Motor neuron (in vitro differentiated cells): ENCODE measurements at regions not wholly inside any gene's neighbourhood (a gene's known extent, or its start where the extent isn't known, plus 50 kb on each side); places are given as distances from the start of the nearest gene placed in this dataset.

Experiments
- ATAC-seq, 8 experiments: fragments of 200-7000 bp; cut with Tn5 transposase; replicated peaks in 6 of 8; 2 replicates each; pipeline ENCODE4 v1.8.0; 2021; ENCODE audit warnings: mild to moderate bottlenecking in 8 of 8, moderate library complexity in 8 of 8
- H3K27ac ChIP-seq, 2 donors: fragments of 250-450 bp; sonication (Bioruptor Pico); 2 replicates each; pipeline ENCODE4 v1.9.0; 2021; ENCODE audit warnings: antibody characterized with exemption in 2 of 2, mild to moderate bottlenecking in 2 of 2, moderate library complexity in 1 of 2
- H3K4me1 ChIP-seq, 2 donors: fragments of 250-450 bp; sonication (Bioruptor Pico); replicated peaks in 1 of 2; 2 replicates each; pipeline ENCODE4 v1.6.1; 2021; ENCODE audit warnings: antibody characterized with exemption in 2 of 2, mild to moderate bottlenecking in 2 of 2, moderate library complexity in 1 of 2
- H3K4me3 ChIP-seq, 5 donors: fragments of 250-450 bp; sonication (Bioruptor Pico); 2 replicates each; pipeline ENCODE4 v1.9.0; 2021; ENCODE audit warnings: antibody characterized with exemption in 5 of 5, mild to moderate bottlenecking in 5 of 5, moderate library complexity in 4 of 5
- WGBS, 10 experiments: fragments of 450-650 bp; shearing (Covaris generic); methylation state at CpG; one replicate each; pipeline ENCODE4 v1.0.0; 2022; 5-methylcytosine and 5-hydroxymethylcytosine counted together
- in situ Hi-C, 9 experiments: fragments of 400-800 bp; cut with MboI; loops; one replicate each; pipeline ENCODE4 v1.15.0; 2021; ENCODE audit warnings: low sequenced_read_pairs in 9 of 9, low pct_unique_long_range_greater_than_20kb in 2 of 9; ENCODE audit not compliant: unreplicated experiment in 9 of 9

DNA sequence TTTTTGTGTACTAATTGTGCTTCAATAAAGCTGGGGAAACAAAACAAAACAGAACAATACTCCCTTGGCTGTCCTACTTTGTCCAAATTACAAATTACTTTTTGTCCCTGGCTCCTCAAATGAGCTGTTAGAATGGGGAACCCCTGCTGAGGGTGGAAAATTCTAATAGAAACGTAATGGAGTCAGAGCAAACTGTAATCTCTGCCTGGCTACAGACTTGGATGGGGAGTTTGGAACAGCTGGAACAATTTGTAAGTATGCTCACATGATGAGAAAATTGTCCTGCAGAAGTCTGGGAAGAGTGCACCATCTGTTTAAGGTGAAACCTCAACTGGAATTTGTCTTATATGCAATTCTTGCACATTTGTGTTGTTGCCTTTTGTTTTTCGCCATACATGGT, 364.4 kb upstream of the CLNK start:
- H3K27ac ChIP-seq, result no peak overlapping the region
- in situ Hi-C loops, result no loop called here
- 0 to 100% (median 88%) methylated on average over 1 to 2 of the region's 2 CpGs; no CpG with 5 or more reads in 1 of the 10 experiments for WGBS, 10 experiments
- H3K4me3 ChIP-seq, result no peak overlapping the region
- no peak for ATAC-seq
- no peaks in the 10 kb centered on the region for H3K4me1 ChIP-seq

DNA sequence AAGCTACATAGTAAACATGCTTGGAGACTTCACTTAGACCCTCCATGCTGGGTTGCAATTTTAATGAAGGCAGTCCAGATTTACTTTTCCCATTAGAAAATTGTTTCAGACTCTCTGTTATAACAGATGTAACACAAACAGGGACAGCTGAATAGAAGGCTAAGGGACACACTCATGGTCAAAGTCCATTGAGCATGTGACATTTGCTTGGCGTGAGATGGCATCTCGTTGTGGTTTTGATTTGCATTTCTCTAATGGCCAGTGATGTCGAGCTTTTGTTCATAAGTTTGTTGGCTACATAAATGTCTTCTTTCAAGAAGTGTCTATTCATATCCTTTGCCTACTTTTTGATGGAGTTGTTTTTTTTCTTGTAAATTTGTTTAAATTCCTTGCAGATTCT, 358.2 kb upstream of the CLNK start:
- ATAC-seq, result no peak
- Histone ChIP-seq H3K4me3 (no peak overlapping the region), H3K27ac (no peak overlapping the region), H3K4me1 (peaks cover 0 to 6% of the 10 kb centered on the region in 2 donors)
- in situ Hi-C loops, result no loop called here
- 0 to 100% (median 90%) methylated on average over 1 to 3 of the region's 3 CpGs; no CpG with 5 or more reads in 1 of the 10 experiments for WGBS, 10 experiments

DNA sequence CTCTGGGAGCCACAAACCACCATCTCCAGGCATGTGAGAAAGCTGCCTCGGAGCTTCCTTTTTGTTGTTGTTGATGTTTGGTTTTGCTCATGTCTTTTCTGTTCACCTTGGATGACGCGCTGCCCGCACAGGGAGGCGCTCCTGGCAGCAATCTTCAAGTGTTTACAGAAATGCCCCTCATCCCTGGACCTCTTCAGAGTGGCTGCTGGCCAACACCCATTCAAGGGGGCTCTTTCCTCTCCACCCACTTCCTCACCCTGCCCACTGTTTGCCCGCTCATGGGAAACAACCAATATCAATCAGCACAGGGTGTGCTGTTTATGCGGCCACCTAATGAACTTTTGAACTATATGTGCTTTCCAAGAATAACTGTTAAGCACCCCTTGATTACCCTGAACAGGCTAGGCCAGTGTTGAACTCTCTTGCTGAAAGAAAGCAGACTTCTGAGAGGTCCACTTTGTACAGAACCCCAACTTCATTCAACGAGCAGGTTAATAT, 355.1 kb upstream of the CLNK start:
- no peak overlapping the region for H3K27ac ChIP-seq
- WGBS, 10 experiments, result 20 to 100% (median 89%) methylated on average over 1 to 7 of the region's 8 CpGs; no CpG with 5 or more reads in 2 of the 10 experiments
- in situ Hi-C loops, result no loop called here
- ATAC-seq, result no peak
- H3K4me3 ChIP-seq, result no peak overlapping the region
- H3K4me1 ChIP-seq, result peaks cover 0 to 6% of the 10 kb centered on the region in 2 donors

DNA sequence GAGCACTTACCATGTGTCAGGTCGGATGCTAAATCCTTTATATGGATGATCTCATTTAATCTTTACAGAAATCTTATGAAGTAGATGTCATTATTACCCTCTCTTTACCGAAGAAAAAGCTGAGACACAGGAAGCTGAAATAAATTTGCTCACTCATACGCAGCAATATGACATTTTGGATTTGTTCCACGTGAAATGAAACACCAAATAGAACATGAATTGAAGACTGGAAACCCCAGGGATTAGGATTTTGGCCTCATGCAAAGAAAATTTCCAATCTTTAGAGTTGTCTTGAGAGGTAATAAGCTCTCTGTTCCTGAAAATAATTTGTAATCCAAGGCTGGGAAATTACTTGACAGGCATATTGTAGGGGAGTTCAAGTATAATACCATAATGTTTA, 354.4 kb upstream of the CLNK start:
- Histone ChIP-seq H3K4me1 (peaks cover 0 to 6% of the 10 kb centered on the region in 2 donors), H3K4me3 (no peak overlapping the region), H3K27ac (no peak overlapping the region)
- no peak for ATAC-seq
- in situ Hi-C loops, result no loop called here
- WGBS, 10 experiments, result 0 to 100% (median 88%) methylated on average over 1 to 4 of the region's 4 CpGs; no CpG with 5 or more reads in 1 of the 10 experiments

DNA sequence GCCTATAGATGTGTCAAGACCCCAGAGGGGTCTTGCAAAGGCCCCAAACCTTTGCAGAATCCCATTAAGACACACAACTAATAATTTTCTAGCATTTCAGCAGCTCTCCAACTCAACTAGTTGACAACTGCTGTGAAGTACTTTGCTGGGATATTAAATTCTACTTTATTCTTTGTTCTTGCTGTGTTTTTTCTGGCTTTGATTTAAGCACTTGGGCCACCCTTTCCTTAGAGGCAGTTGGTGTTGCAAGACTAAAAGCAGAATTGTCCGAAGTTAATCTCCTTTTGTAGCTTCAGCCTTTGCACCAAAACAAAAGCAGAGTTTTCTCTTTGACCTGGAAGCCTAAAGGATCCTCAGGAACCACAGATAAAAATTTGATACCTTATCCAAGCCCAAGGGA, 353.1 kb upstream of the CLNK start:
- Histone ChIP-seq H3K27ac (no peak overlapping the region), H3K4me3 (no peak overlapping the region), H3K4me1 (peaks cover 0 to 6% of the 10 kb centered on the region in 2 donors)
- in situ Hi-C loops, result no loop called here
- ATAC-seq, result no peak
- 0 to 100% (median 67%) methylated on average over 1 of the region's 1 CpG; no CpG with 5 or more reads in 3 of the 10 experiments for WGBS, 10 experiments

DNA sequence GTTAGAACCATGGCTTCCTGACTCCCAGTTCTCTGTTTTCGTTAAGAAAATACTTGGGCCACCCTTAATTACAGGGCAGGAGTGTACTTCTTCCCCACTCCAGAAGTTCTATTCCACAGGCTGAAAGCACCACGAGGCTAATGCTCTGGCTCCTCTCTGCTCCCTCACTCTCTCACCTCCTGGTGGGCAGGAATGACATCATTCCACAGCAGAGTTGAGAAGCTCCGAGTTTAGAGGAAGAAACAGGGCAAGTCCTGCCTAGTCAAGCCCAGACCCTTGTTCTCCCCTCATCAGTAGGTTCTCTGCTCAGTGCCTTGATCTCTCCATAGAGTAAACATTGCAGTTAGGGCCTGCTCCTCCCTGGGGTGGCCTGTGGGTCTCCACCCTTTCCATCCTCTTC, 343.8 kb upstream of the CLNK start:
- Histone ChIP-seq H3K4me3 (no peak overlapping the region), H3K4me1 (no peaks in the 10 kb centered on the region), H3K27ac (no peak overlapping the region)
- 0 to 93% (median 40%) methylated on average over 1 to 3 of the region's 3 CpGs; no CpG with 5 or more reads in 3 of the 10 experiments for WGBS, 10 experiments
- ATAC-seq, result no peak
- in situ Hi-C loops, result no loop called here

DNA sequence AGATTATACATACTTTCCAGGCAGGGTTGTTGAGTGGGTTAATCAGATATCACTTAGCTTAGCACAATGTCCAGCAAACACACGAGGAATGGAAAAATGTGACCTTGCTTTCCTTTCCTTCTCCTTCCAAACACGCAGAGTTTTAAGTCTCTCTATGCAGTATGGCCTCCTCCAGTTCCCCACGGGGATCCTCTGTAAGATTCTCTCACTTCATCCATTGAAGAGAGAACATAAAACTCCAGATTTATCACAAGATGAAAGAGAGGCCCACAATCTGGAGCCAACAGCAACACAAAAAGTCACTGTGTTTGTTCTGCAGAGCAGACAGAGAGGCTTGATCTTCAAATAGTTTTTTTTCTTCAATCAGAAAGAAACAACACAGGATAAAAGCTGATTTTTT, 336.8 kb upstream of the CLNK start:
- no peak overlapping the region for H3K27ac ChIP-seq
- no peak overlapping the region for H3K4me3 ChIP-seq
- WGBS, 10 experiments, result 0 to 83% (median 20%) methylated on average over 1 to 3 of the region's 3 CpGs
- in situ Hi-C loops, result no loop called here
- no peaks in the 10 kb centered on the region for H3K4me1 ChIP-seq
- ATAC-seq, result peak in 1 of 8 experiments; percentile 23

DNA sequence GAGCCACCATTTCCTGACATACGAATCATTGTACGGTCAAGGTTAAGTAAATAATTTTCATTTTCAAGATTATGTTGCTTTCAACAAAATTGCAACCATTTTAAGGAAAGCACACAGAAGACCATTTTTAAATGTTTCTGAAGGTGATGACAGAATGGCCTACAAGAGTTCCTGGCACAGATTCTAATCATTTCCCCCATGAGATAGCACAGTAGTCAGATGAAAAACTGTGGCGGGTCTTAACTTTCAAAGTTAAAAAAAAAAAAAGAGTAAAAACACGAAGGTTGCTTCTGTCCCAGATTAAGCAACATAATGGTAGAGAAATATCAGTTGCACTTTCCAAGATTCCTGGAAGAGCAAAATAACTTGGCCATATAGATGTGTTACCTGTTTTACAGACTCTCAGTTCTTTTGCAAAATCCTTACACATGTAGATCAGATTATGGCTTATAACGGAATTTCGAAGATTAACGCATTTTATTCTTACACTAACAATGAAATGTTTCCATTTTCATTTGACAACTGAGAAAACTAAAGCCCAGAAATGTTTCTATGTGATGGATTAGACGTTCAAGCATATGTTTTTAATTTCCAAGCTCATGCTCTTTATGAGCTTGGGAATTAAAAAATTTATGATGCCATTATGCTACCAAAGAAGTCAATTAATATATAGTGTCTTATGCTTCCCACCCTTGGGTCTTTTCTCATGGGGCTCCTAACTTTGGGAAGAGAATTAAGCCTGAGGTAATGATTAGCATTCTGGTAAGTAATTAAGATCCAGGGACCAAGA, 335.1 kb upstream of the CLNK start:
- H3K4me3 ChIP-seq, result no peak overlapping the region
- WGBS, 10 experiments, result 0 to 96% (median 87%) methylated on average over 2 to 8 of the region's 8 CpGs
- H3K27ac ChIP-seq, result no peak overlapping the region
- no peaks in the 10 kb centered on the region for H3K4me1 ChIP-seq
- no peak for ATAC-seq
- in situ Hi-C loops, result no loop called here

DNA sequence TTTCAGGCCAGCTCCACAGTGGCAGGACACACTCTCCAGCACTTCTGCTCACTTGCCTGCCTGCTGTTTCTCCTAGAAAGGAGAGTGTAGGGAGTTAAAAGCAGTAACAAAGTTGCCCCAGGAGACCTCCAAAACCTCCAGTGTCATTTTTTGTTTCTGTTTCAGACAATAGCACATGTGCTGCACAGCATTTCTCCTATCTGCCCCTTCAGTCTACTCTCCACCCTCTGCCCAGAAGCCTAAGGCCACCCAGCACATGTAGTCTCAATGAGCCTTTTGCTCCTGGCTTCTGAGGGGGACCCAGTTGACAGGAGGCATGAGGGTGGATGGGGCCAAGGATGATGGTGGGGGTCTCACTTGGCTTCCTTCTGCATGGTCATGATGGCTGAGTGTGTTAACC, 329.6 kb upstream of the CLNK start:
- H3K4me3 ChIP-seq, result no peak overlapping the region
- no peaks in the 10 kb centered on the region for H3K4me1 ChIP-seq
- no peak overlapping the region for H3K27ac ChIP-seq
- ATAC-seq, result no peak
- in situ Hi-C loops, result no loop called here

DNA sequence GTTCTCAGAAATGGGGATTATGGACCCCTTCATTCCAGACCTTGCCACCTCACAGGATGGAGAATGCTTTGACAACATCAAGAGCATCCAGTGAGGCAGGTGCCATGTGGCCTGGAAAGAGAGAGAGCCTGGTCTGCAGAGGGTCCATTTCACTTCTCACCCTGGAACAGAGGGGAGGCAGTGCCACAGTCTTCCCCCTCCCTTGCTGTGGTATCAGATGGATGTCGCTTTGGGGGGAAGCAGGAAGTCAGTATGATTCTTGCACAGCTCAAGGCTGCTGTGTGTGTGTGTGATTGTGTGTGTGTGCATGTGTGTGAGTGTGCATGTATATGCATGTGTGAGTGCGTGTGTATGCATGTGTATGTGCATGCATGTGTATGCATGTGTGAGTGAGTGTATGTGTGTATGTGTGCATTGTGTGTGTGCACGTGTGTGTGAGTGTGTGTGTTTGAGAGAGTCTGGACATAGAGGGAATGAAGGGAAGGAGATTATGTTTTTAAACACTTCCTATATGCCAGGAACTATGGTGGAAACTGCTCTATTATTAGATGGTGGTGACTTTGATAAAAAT, 328.6 kb upstream of the CLNK start:
- ATAC-seq, result no peak
- no peak overlapping the region for H3K27ac ChIP-seq
- no peaks in the 10 kb centered on the region for H3K4me1 ChIP-seq
- no peak overlapping the region for H3K4me3 ChIP-seq
- WGBS, 10 experiments, result 26 to 91% (median 80%) methylated on average over 1 to 3 of the region's 3 CpGs; no CpG with 5 or more reads in 5 of the 10 experiments
- in situ Hi-C loops, result no loop called here

DNA sequence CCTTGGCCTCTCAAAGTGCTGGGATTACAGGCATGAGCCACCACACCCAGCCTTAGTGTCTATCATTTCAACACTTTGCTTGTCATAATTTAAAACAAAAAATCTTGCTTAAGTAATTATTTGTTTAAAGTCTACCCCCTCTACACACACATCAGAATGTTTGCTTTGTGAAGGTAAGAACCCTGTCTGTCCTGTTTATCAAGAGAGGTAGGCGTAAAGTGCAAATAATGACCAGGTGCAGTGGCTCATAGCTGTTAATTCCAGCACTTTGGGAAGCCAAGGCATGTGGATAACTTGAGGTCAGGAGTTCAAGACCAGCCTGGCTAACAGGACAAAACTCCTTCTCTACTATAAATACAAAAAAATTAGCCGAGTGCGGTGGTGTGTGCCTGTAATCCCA, 326.7 kb upstream of the CLNK start:
- no peak overlapping the region for H3K27ac ChIP-seq
- H3K4me3 ChIP-seq, result no peak overlapping the region
- no peaks in the 10 kb centered on the region for H3K4me1 ChIP-seq
- ATAC-seq, result no peak
- in situ Hi-C loops, result no loop called here
- 27 to 100% (median 86%) methylated on average over 1 to 3 of the region's 3 CpGs; no CpG with 5 or more reads in 4 of the 10 experiments for WGBS, 10 experiments

DNA sequence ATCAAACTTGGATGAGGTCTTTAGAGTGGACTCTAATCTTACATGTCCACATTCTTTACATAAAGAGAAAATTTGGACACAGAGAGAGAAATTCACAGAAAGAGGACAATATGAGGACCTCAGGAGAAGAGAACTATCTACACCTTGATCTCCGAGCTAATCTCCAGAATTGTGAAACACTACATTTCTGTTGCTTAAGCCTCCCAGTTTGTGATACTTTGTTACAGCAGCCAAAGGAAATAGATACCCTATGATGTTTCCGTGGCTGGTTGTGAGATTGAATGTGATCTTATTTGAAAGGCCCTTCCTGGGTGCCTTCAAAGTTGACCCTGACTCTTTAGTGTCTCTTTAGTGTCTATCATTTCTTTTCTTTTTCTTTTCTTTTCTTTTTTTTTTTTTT, 326.1 kb upstream of the CLNK start:
- ATAC-seq, result no peak
- in situ Hi-C loops, result no loop called here
- H3K4me1 ChIP-seq, result no peaks in the 10 kb centered on the region
- H3K4me3 ChIP-seq, result no peak overlapping the region
- 4 to 100% (median 88%) methylated on average over 1 to 2 of the region's 2 CpGs; no CpG with 5 or more reads in 1 of the 10 experiments for whole genome bisulfite sequencing, 10 experiments
- H3K27ac ChIP-seq, result no peak overlapping the region

DNA sequence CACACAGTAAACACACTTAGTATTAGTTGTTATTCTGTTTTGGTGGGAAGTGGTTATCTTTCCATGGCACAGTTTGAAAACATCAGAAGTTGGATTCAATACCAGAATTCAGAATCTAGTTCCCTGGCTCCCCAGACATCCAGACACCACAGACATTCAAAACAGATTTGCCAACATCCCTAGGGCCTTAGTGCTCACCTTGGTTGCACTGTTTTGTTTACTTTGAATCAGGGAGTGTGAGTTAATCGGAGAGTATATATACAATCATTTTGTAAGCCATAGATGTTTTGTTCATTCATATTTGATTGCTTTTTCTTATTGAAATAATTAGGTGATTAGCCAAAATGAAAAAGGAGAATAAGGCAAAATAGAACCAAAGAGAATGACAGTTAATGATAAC, 324.7 kb upstream of the CLNK start:
- 0 to 100% (median 77%) methylated on average over 1 of the region's 1 CpG; no CpG with 5 or more reads in 2 of the 10 experiments for WGBS, 10 experiments

DNA sequence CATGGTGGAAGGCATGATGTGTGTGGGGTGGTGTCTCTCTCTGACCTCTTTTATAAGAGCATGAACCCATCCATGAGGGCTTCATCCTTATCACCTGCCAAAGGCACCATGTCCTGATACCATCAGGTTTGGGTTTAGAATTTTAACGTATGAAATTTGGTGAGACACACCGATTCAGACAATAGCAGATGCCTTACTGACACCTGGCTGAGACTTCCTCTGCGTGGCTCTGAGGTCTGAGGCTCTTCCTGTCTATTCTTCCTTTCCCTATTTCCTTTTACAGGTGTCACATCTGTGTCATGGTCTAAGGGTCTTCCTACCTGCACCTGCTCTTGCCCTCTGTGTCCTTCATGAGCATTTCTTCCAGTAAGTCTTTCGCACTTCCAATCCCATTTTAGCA, 320.7 kb upstream of the CLNK start:
- Histone ChIP-seq H3K27ac (no peak overlapping the region), H3K4me3 (no peak overlapping the region), H3K4me1 (no peaks in the 10 kb centered on the region)
- ATAC-seq, result no peak
- in situ Hi-C loops, result no loop called here
- WGBS, 10 experiments, result 0 to 94% (median 80%) methylated on average over 1 to 4 of the region's 4 CpGs

More for the DNA sequence above, 324.7 kb upstream of the CLNK start:
- H3K4me3 ChIP-seq, result no peak overlapping the region
- H3K27ac ChIP-seq, result no peak overlapping the region
- in situ Hi-C loops, result no loop called here
- ATAC-seq, result no peak
- no peaks in the 10 kb centered on the region for H3K4me1 ChIP-seq
